ENCODE measurements at regions not wholly inside any gene's neighbourhood (a gene's known extent, or its start where the extent isn't known, plus 50 kb on each side); places are given as distances from the start of the nearest gene placed in this dataset.

GRCh38 chr6:19444481-19444880 is 392.7 kb upstream of the ID4 start:
- TF ChIP-seq POLR2AphosphoS5 (IDR thresholded peaks at IDR 0.05) (no peak), POLR2A (IDR thresholded peaks at IDR 0.05; ENCODE audit: low read depth) (no peak)
- TF ChIP-seq, protein P1, sequence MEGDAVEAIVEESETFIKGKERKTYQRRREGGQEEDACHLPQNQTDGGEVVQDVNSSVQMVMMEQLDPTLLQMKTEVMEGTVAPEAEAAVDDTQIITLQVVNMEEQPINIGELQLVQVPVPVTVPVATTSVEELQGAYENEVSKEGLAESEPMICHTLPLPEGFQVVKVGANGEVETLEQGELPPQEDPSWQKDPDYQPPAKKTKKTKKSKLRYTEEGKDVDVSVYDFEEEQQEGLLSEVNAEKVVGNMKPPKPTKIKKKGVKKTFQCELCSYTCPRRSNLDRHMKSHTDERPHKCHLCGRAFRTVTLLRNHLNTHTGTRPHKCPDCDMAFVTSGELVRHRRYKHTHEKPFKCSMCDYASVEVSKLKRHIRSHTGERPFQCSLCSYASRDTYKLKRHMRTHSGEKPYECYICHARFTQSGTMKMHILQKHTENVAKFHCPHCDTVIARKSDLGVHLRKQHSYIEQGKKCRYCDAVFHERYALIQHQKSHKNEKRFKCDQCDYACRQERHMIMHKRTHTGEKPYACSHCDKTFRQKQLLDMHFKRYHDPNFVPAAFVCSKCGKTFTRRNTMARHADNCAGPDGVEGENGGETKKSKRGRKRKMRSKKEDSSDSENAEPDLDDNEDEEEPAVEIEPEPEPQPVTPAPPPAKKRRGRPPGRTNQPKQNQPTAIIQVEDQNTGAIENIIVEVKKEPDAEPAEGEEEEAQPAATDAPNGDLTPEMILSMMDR (IDR thresholded peaks at IDR 0.05), result no peak

Data from esophagus muscularis mucosa (tissue), 3 donors.